GM12878 (cell line): ENCODE measurements at regions not wholly inside any gene's neighbourhood (a gene's known extent, or its start where the extent isn't known, plus 50 kb on each side); places are given as distances from the start of the nearest gene placed in this dataset.

Source experiments
- CTCF ChIP-seq, 3 experiments: IDR thresholded peaks in 2 of 3; conservative IDR thresholded peaks in 1 of 3; 2 replicates each; pipeline ENCODE4 v1.5.1; 2011; ENCODE audit warnings: low read depth in 3 of 3, low read length in 3 of 3, mild to moderate bottlenecking in 3 of 3, control low read depth in 2 of 3, moderate library complexity in 2 of 3, inconsistent platforms in 1 of 3, mixed read lengths in 1 of 3; ENCODE audit not compliant: control insufficient read depth in 2 of 3, insufficient read depth in 1 of 3; ENCODE audit errors: extremely low read depth in 1 of 3
- EP300 ChIP-seq, 2 experiments: fragments of 150-350 bp in 1 of 2; IDR thresholded peaks; 2 replicates each; pipeline ENCODE4 v1.6.1; 2011 to 2012; ENCODE audit warnings: low read depth in 2 of 2, low read length in 2 of 2, borderline replicate concordance in 1 of 2, improper control_type of control experiment in 1 of 2, inconsistent platforms in 1 of 2; ENCODE audit not compliant: control insufficient read depth in 1 of 2
- EZH2 ChIP-seq: IDR thresholded peaks from 2 replicates; pipeline ENCODE4 v1.6.1; 2012; ENCODE audit warnings: low read depth, mild to moderate bottlenecking, control low read depth, inconsistent platforms, low read length, borderline replicate concordance; ENCODE audit not compliant: control insufficient read depth
- HDGF ChIP-seq: fragments of 450-650 bp; IDR thresholded peaks from 2 replicates; pipeline ENCODE4 v1.6.1; 2016; ENCODE audit warnings: antibody characterized with exemption
- IKZF2 ChIP-seq, 2 experiments: fragments of 450-650 bp; IDR thresholded peaks; 2 replicates each; pipeline ENCODE4 v1.6.1; 2017; ENCODE audit warnings: mild to moderate bottlenecking in 2 of 2, moderate library complexity in 2 of 2
- SKIL ChIP-seq: fragments of 450-650 bp; IDR thresholded peaks from 2 replicates; pipeline ENCODE4 v1.6.1; 2017; ENCODE audit warnings: mild to moderate bottlenecking, low read depth, inconsistent platforms; ENCODE audit not compliant: poor library complexity, severe bottlenecking
- ZSCAN29 ChIP-seq: fragments of 450-650 bp; IDR thresholded peaks from 2 replicates; pipeline ENCODE4 v1.6.1; 2017; ENCODE audit warnings: mild to moderate bottlenecking, moderate library complexity

GRCh38 chr2:220676695-220677094 lies 895.4 kb downstream of the EPHA4 start:
- no peak for TF ChIP-seq CTCF (IDR thresholded peaks at IDR 0.05 in 2 of 3, conservative IDR thresholded peaks at IDR 0.05 in 1 of 3; ENCODE audit: control insufficient read depth in 2 of 3, extremely low read depth in 1 of 3, insufficient read depth in 1 of 3, low read depth in 3 of 3, low read length in 3 of 3)
- TF ChIP-seq IKZF2 (IDR thresholded peaks at IDR 0.05): no peak
- no peak for TF ChIP-seq EZH2
- no peak for TF ChIP-seq HDGF
- no peak for TF ChIP-seq ZSCAN29
- no peak for TF ChIP-seq SKIL
- no peak for TF ChIP-seq EP300 (IDR thresholded peaks at IDR 0.05; ENCODE audit: borderline replicate concordance in 1 of 2, control insufficient read depth in 1 of 2, low read depth in 2 of 2, low read length in 2 of 2)
